Activated CD4-positive, alpha-beta T cell treated with anti-CD3 and anti-CD28 coated beads for 36 hours (primary cell): ENCODE measurements at regions not wholly inside any gene's neighbourhood (a gene's known extent, or its start where the extent isn't known, plus 50 kb on each side); places are given as distances from the start of the nearest gene placed in this dataset.

Experiments used
- ATAC-seq: fragments of 200-7000 bp; cut with Tn5 transposase; one replicate; pipeline ENCODE4 v1.10.0; 2021; ENCODE audit warnings: mild to moderate bottlenecking, moderate library complexity
- CTCF ChIA-PET: fragments of 350-600 bp; sonication (Branson Sonifier 250); formaldehyde crosslinking; loops from one replicate; lab custom pipeline; 2021; ENCODE audit warnings: antibody characterized with exemption; lab: Charles Lee
- POLR2A ChIA-PET: fragments of 350-600 bp; sonication (Branson Sonifier 250); formaldehyde crosslinking; loops from one replicate; lab custom pipeline; 2021; ENCODE audit warnings: antibody characterized with exemption, inconsistent platforms; lab: Charles Lee
- DNase-seq: peaks from one replicate; pipeline ENCODE4 v3.0.0-alpha.2; 2020
- H3K27ac Mint-ChIP-seq: one replicate; pipeline ENCODE4 v1.8.0; 2021; ENCODE audit warnings: mixed read lengths
- H3K27me3 Mint-ChIP-seq: one replicate; pipeline ENCODE4 v1.8.0; 2021; ENCODE audit warnings: mixed read lengths
- H3K36me3 Mint-ChIP-seq: one replicate; pipeline ENCODE4 v1.8.0; 2021; ENCODE audit warnings: low read depth, mixed read lengths
- H3K4me1 Mint-ChIP-seq: one replicate; pipeline ENCODE4 v1.8.0; 2021; ENCODE audit warnings: mixed read lengths
- H3K4me3 Mint-ChIP-seq: one replicate; pipeline ENCODE4 v1.8.0; 2021; ENCODE audit warnings: mild to moderate bottlenecking, moderate library complexity, mixed read lengths
- H3K9me3 Mint-ChIP-seq: one replicate; pipeline ENCODE4 v1.8.0; 2021; ENCODE audit warnings: low read depth, mixed read lengths
- intact Hi-C, 2 experiments: fragments of 100-400 bp; cut with DNase I in 1 of 2; cut with micrococcal nuclease in 1 of 2; formaldehyde crosslinking; loops; one replicate each; pipeline versions ENCODE4 v1.14.2 to v1.15.1; 2022 to 2024; cut with DNase I, micrococcal nuclease

- ChIA-PET POLR2A (interaction anchor here (0.5 kb wide), 1 partner anchor 8 kb away, joined by 3 read pairs; no protein-coding TSS in a partner anchor), CTCF (no interaction called here)
- Mint-ChIP-seq H3K36me3 (no peaks in the 10 kb centered on the region), H3K9me3 (no peaks in the 10 kb centered on the region), H3K4me3 (no peak overlapping the region), H3K4me1 (peaks cover 6% of the 10 kb centered on the region), H3K27ac (no peak overlapping the region), H3K27me3 (no peaks in the 10 kb centered on the region)
- DNase-seq (no peak), ATAC-seq (no peak)
- intact Hi-C loops: no loop called here
Measured at GRCh38 chr12:89965993-89966392, 257.4 kb upstream of the ATP2B1 start.

- intact Hi-C loops: loop anchor here in 1 of 2 experiments (5.0 kb wide), 1 partner anchor 255 kb away; the partner anchor contains the start of gene ATP2B1
- Mint-ChIP-seq H3K4me3 (no peak overlapping the region), H3K27me3 (no peaks in the 10 kb centered on the region), H3K9me3 (no peaks in the 10 kb centered on the region), H3K27ac (no peak overlapping the region), H3K36me3 (no peaks in the 10 kb centered on the region), H3K4me1 (peaks cover 17% of the 10 kb centered on the region)
- DNase-seq (no peak), ATAC-seq (no peak)
- POLR2A ChIA-PET: interaction anchor here (0.6 kb wide), 1 partner anchor 192 kb away, joined by 3 read pairs; no protein-coding TSS in a partner anchor
- CTCF ChIA-PET: no interaction called here
Measured at GRCh38 chr12:89962648-89963047, 254.0 kb upstream of the ATP2B1 start.

GRCh38 chr12:89960607-89961394 is 252.2 kb upstream of the ATP2B1 start:
- H3K27ac Mint-ChIP-seq: no peak overlapping the region
- peak; percentile 57 for ATAC-seq
- peak; percentile 29 for DNase-seq
- CTCF ChIA-PET: interaction anchor here (0.7 to 1.4 kb wide), 2 partner anchors 13 to 417 kb away, joined by 3 to 4 read pairs; no protein-coding TSS in a partner anchor
- peaks cover 17% of the 10 kb centered on the region for H3K4me1 Mint-ChIP-seq
- intact Hi-C loops: loop anchor here in 1 of 2 experiments (1.0 to 5.0 kb wide), 2 partner anchors 10 to 254 kb away; partner anchors contain the start of gene ATP2B1
- H3K36me3 Mint-ChIP-seq: no peaks in the 10 kb centered on the region
- H3K27me3 Mint-ChIP-seq: no peaks in the 10 kb centered on the region
- no peaks in the 10 kb centered on the region for H3K9me3 Mint-ChIP-seq
- H3K4me3 Mint-ChIP-seq: no peak overlapping the region
- POLR2A ChIA-PET: interaction anchor here (0.8 to 1.2 kb wide), 3 partner anchors 10 to 204 kb away, joined by 3 to 4 read pairs (median 3); no protein-coding TSS in a partner anchor

GRCh38 chr12:89960011-89960507 is 251.4 kb upstream of the ATP2B1 start:
- Mint-ChIP-seq H3K36me3 (no peaks in the 10 kb centered on the region), H3K4me3 (no peak overlapping the region), H3K4me1 (peaks cover 17% of the 10 kb centered on the region), H3K27me3 (no peaks in the 10 kb centered on the region), H3K9me3 (no peaks in the 10 kb centered on the region), H3K27ac (no peak overlapping the region)
- intact Hi-C loops: loop anchor here in 1 of 2 experiments (1.0 to 5.0 kb wide), 2 partner anchors 10 to 253 kb away; partner anchors contain the start of gene ATP2B1
- ATAC-seq (peak; percentile 97), DNase-seq (peak; percentile 47)
- ChIA-PET CTCF (interaction anchor here (0.7 to 1.4 kb wide), 4 partner anchors 10 to 637 kb away, joined by 3 to 4 read pairs (median 4); no protein-coding TSS in a partner anchor), POLR2A (interaction anchor here (0.6 to 1.2 kb wide), 4 partner anchors 10 to 283 kb away, joined by 3 to 4 read pairs (median 3); no protein-coding TSS in a partner anchor)

GRCh38 chr12:89959179-89959578 is 250.5 kb upstream of the ATP2B1 start:
- peaks cover 17% of the 10 kb centered on the region for H3K4me1 Mint-ChIP-seq
- POLR2A ChIA-PET: interaction anchor here (1.2 kb wide), 1 partner anchor 9 kb away, joined by 4 read pairs; no protein-coding TSS in a partner anchor
- DNase-seq: no peak
- no peak for ATAC-seq
- intact Hi-C loops: no loop called here
- H3K4me3 Mint-ChIP-seq: no peak overlapping the region
- H3K9me3 Mint-ChIP-seq: no peaks in the 10 kb centered on the region
- no peaks in the 10 kb centered on the region for H3K27me3 Mint-ChIP-seq
- H3K36me3 Mint-ChIP-seq: no peaks in the 10 kb centered on the region
- H3K27ac Mint-ChIP-seq: no peak overlapping the region
- CTCF ChIA-PET: interaction anchor here (1.0 to 1.4 kb wide), 2 partner anchors 9 to 11 kb away, joined by 4 read pairs; no protein-coding TSS in a partner anchor

GRCh38 chr12:89954259-89954658 is 245.6 kb upstream of the ATP2B1 start:
- POLR2A ChIA-PET: no interaction called here
- Mint-ChIP-seq H3K4me3 (no peak overlapping the region), H3K4me1 (peaks cover 26% of the 10 kb centered on the region), H3K9me3 (no peaks in the 10 kb centered on the region), H3K27ac (no peak overlapping the region), H3K27me3 (no peaks in the 10 kb centered on the region), H3K36me3 (no peaks in the 10 kb centered on the region)
- CTCF ChIA-PET: no interaction called here
- intact Hi-C loops: loop anchor here (5.0 kb wide), 3 partner anchors 72 to 357 kb away; no protein-coding TSS in a partner anchor
- DNase-seq (no peak), ATAC-seq (no peak)

- CTCF ChIA-PET: no interaction called here
Measured at GRCh38 chr12:89951694-89952060, 243.0 kb upstream of the ATP2B1 start.

GRCh38 chr12:89951050-89951693 is 242.5 kb upstream of the ATP2B1 start:
- H3K27ac Mint-ChIP-seq: no peak overlapping the region
- POLR2A ChIA-PET: interaction anchor here (0.6 to 1.5 kb wide), 3 partner anchors 9 to 413 kb away, joined by 3 to 4 read pairs (median 3); no protein-coding TSS in a partner anchor
- ATAC-seq: peak; percentile 46

More at GRCh38 chr12:89951694-89952060, 243.0 kb upstream of the ATP2B1 start:
- no peak for ATAC-seq
- no peak overlapping the region for H3K4me3 Mint-ChIP-seq
- no peak for DNase-seq
- intact Hi-C loops: loop anchor here (2.0 to 5.0 kb wide), 4 partner anchors 69 to 354 kb away; no protein-coding TSS in a partner anchor
- H3K4me1 Mint-ChIP-seq: peaks cover 46% of the 10 kb centered on the region
- no peaks in the 10 kb centered on the region for H3K9me3 Mint-ChIP-seq
- no peaks in the 10 kb centered on the region for H3K27me3 Mint-ChIP-seq
- H3K27ac Mint-ChIP-seq: no peak overlapping the region
- POLR2A ChIA-PET: interaction anchor here (0.6 to 1.0 kb wide), 2 partner anchors 88 to 413 kb away, joined by 3 read pairs; no protein-coding TSS in a partner anchor
- no peaks in the 10 kb centered on the region for H3K36me3 Mint-ChIP-seq

GRCh38 chr12:89950421-89950820 is 241.8 kb upstream of the ATP2B1 start:
- Mint-ChIP-seq H3K36me3 (no peaks in the 10 kb centered on the region), H3K27me3 (no peaks in the 10 kb centered on the region), H3K4me1 (peaks cover 50% of the 10 kb centered on the region), H3K9me3 (no peaks in the 10 kb centered on the region), H3K4me3 (no peak overlapping the region), H3K27ac (peak overlapping the region; percentile 64)
- ATAC-seq (no peak), DNase-seq (no peak)
- ChIA-PET CTCF (interaction anchor here (0.7 kb wide), 1 partner anchor 9 kb away, joined by 4 read pairs; no protein-coding TSS in a partner anchor), POLR2A (interaction anchor here (0.6 to 1.5 kb wide), 2 partner anchors 10 to 945 kb away, joined by 4 read pairs; no protein-coding TSS in a partner anchor)
- intact Hi-C loops: loop anchor here (1.0 to 5.0 kb wide), 8 partner anchors 10 to 353 kb away; no protein-coding TSS in a partner anchor

More at GRCh38 chr12:89951050-89951693, 242.5 kb upstream of the ATP2B1 start:
- H3K27me3 Mint-ChIP-seq: no peaks in the 10 kb centered on the region
- peak; percentile 29 for DNase-seq
- CTCF ChIA-PET: no interaction called here
- no peaks in the 10 kb centered on the region for H3K9me3 Mint-ChIP-seq
- intact Hi-C loops: loop anchor here (2.0 to 5.0 kb wide), 4 partner anchors 69 to 354 kb away; no protein-coding TSS in a partner anchor
- no peaks in the 10 kb centered on the region for H3K36me3 Mint-ChIP-seq
- H3K4me1 Mint-ChIP-seq: peaks cover 46% of the 10 kb centered on the region
- no peak overlapping the region for H3K4me3 Mint-ChIP-seq

- ChIA-PET CTCF (interaction anchor here (0.6 to 0.7 kb wide), 2 partner anchors 10 to 312 kb away, joined by 3 to 4 read pairs; no protein-coding TSS in a partner anchor), POLR2A (interaction anchor here (0.6 to 1.5 kb wide), 2 partner anchors 10 to 944 kb away, joined by 4 read pairs; no protein-coding TSS in a partner anchor)
- H3K36me3 Mint-ChIP-seq: no peaks in the 10 kb centered on the region
- H3K27ac Mint-ChIP-seq: peak overlapping the region; percentile 64
- no peak overlapping the region for H3K4me3 Mint-ChIP-seq
- peak; percentile 82 for ATAC-seq
- peak; percentile 51 for DNase-seq
- intact Hi-C loops: loop anchor here (1.0 to 10.0 kb wide), 12 partner anchors 11 to 1707 kb away; no protein-coding TSS in a partner anchor
- H3K4me1 Mint-ChIP-seq: peaks cover 50% of the 10 kb centered on the region
- no peaks in the 10 kb centered on the region for H3K27me3 Mint-ChIP-seq
- H3K9me3 Mint-ChIP-seq: no peaks in the 10 kb centered on the region
Measured at GRCh38 chr12:89949457-89950195, 241.0 kb upstream of the ATP2B1 start.
